ENCODE measurements at regions not wholly inside any gene's neighbourhood (a gene's known extent, or its start where the extent isn't known, plus 50 kb on each side); places are given as distances from the start of the nearest gene placed in this dataset.
A peak's percentile ranks its signal among the peaks of the same experiment; 100 is the strongest.

- TF ChIP-seq PKNOX1 (IDR thresholded peaks at IDR 0.05) (no peak), CTCF (IDR thresholded peaks at IDR 0.05 in 2 of 3, conservative IDR thresholded peaks at IDR 0.05 in 1 of 3; ENCODE audit: control insufficient read depth in 2 of 3, extremely low read depth in 1 of 3, insufficient read depth in 1 of 3, low read depth in 3 of 3, low read length in 3 of 3) (peak in 2 of 3 experiments; percentile 23 to 24; a peak in 2 of 6 replicates), RAD21 (IDR thresholded peaks at IDR 0.05; ENCODE audit: insufficient read depth, low read depth, low read length) (peak; percentile 28; the same call in 1 of the 2 replicates), POLR2A (IDR thresholded peaks at IDR 0.05; ENCODE audit: low read depth, low read length) (no peak), RB1 (IDR thresholded peaks at IDR 0.05; ENCODE audit: borderline replicate concordance) (no peak), RFX5 (IDR thresholded peaks at IDR 0.05; ENCODE audit: low read depth, low read length) (no peak), CBFB (IDR thresholded peaks at IDR 0.05; ENCODE audit: low read depth) (no peak), POLR2AphosphoS5 (IDR thresholded peaks at IDR 0.05; ENCODE audit: low read length) (no peak), ATF3 (IDR thresholded peaks at IDR 0.05; ENCODE audit: borderline replicate concordance, extremely low read depth, low read depth, low read length) (no peak), EZH2 (IDR thresholded peaks at IDR 0.05; ENCODE audit: borderline replicate concordance, control insufficient read depth, low read depth, low read length) (no peak), FOXM1 (IDR thresholded peaks at IDR 0.05; ENCODE audit: low read depth, low read length) (no peak), DPF2 (IDR thresholded peaks at IDR 0.05) (no peak), CHD4 (IDR thresholded peaks at IDR 0.05) (no peak), MTA3 (IDR thresholded peaks at IDR 0.05; ENCODE audit: borderline replicate concordance, low read length) (no peak)
These were observed 207.6 kb downstream of the NAF1 start for GRCh38 chr4:162959046-162959445.

Data from GM12878 (cell line).